Adrenal gland (tissue), 9 donors: ENCODE measurements at regions not wholly inside any gene's neighbourhood (a gene's known extent, or its start where the extent isn't known, plus 50 kb on each side); places are given as distances from the start of the nearest gene placed in this dataset.

Source experiments
- DNase-seq, 7 donors: peaks; one replicate each; pipeline ENCODE4 v3.0.0-alpha.2; 2019 to 2020
- H3K27ac ChIP-seq, 5 donors: fragments of 200-600 bp; sonication (generic) in 4 of 5; 1 replicate in 3 of 5; 2 replicates in 2 of 5; pipeline versions ENCODE4 v1.5.1 to v1.8.0; 2016 to 2020; ENCODE audit warnings: mild to moderate bottlenecking in 1 of 5
- H3K27me3 ChIP-seq: fragments of 200-600 bp; 2 replicates; pipeline ENCODE4 v1.8.0; 2021
- H3K36me3 ChIP-seq, 2 donors: fragments of 200-600 bp; replicated peaks in 1 of 2; 1 replicate in 1 of 2; 2 replicates in 1 of 2; pipeline versions ENCODE4 v1.5.1 to v1.8.0; 2018 to 2022
- H3K4me1 ChIP-seq, 2 donors: fragments of 200-600 bp; replicated peaks in 1 of 2; 1 replicate in 1 of 2; 2 replicates in 1 of 2; pipeline versions ENCODE4 v1.5.1 to v1.8.0; 2018 to 2021
- H3K4me3 ChIP-seq, 4 donors: fragments of 200-600 bp; sonication (generic) in 3 of 4; one replicate each; pipeline ENCODE4 v1.5.1; 2016 to 2018
- H3K9me3 ChIP-seq, 3 donors: fragments of 200-600 bp; sonication (generic) in 1 of 3; replicated peaks in 1 of 3; 1 replicate in 2 of 3; 2 replicates in 1 of 3; pipeline versions ENCODE4 v1.5.1 to v1.8.0; 2016 to 2021
- POLR2A ChIP-seq, 2 donors: fragments of 450-650 bp; IDR thresholded peaks; one replicate each; pipeline ENCODE4 v1.6.1; 2017; ENCODE audit warnings: antibody characterized with exemption in 2 of 2, mild to moderate bottlenecking in 2 of 2, moderate library complexity in 1 of 2
- WGBS, 4 donors: extraction: QIAGEN DNeasy Blood & Tissue Kit in 2 of 4; methylation state at CpG; one replicate each; pipeline versions ENCODE4 v1.1.5 to v1.1.7; 2013 to 2017; 5-methylcytosine and 5-hydroxymethylcytosine counted together
- intact Hi-C, 2 donors: fragments of 100-400 bp; cut with DNase I; formaldehyde crosslinking; loops; one replicate each; pipeline versions ENCODE4 v1.14.1 to v1.15.0; 2022 to 2023
- TF ChIP-seq, protein P1 (sequence below), 6 experiments: fragments of 450-650 bp in 4 of 6; fragments of 200-600 bp in 2 of 6; sonication (generic) in 1 of 6; IDR thresholded peaks; 1 replicate in 5 of 6; 2 replicates in 1 of 6; pipeline versions ENCODE4 v1.5.1 to v1.8.0; 2016 to 2021; ENCODE audit warnings: antibody characterized with exemption in 6 of 6, mild to moderate bottlenecking in 2 of 6, moderate library complexity in 1 of 6
- donor health status: healthy with polysubstance abuse.
- donor health status: Bipolar disorder and iron deficiency.
- donor health status: DM: yes; HTN: yes; CAD: no.
- donor health status: DM: no; HTN: no; CAD: no.
- donor health status: DM: no; HTN: no; CAD: no.

DNA sequence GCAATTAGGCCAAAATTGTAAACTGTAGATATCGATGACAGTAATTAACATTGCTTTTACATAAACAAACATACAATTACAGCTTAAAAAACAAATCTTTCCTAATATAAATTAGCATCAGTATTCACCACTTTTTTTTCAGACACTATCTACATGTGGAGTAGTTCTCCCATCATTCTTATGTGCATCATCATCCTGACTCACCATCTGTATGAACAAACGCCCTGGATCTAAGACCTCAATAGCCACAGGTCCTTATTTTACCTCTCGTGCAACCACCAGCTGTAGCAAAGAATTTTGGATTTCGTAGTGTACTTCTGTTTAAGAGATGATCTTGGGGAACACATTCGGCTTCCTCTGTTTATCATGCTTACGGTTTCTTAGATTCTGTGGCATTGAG, 551.9 kb upstream of the KIRREL3 start:
- no peak overlapping the region for H3K4me3 ChIP-seq
- no peaks in the 10 kb centered on the region for H3K9me3 ChIP-seq
- intact Hi-C loops, result no loop called here
- no peak for TF ChIP-seq POLR2A (IDR thresholded peaks at IDR 0.05)
- TF ChIP-seq, protein P1, sequence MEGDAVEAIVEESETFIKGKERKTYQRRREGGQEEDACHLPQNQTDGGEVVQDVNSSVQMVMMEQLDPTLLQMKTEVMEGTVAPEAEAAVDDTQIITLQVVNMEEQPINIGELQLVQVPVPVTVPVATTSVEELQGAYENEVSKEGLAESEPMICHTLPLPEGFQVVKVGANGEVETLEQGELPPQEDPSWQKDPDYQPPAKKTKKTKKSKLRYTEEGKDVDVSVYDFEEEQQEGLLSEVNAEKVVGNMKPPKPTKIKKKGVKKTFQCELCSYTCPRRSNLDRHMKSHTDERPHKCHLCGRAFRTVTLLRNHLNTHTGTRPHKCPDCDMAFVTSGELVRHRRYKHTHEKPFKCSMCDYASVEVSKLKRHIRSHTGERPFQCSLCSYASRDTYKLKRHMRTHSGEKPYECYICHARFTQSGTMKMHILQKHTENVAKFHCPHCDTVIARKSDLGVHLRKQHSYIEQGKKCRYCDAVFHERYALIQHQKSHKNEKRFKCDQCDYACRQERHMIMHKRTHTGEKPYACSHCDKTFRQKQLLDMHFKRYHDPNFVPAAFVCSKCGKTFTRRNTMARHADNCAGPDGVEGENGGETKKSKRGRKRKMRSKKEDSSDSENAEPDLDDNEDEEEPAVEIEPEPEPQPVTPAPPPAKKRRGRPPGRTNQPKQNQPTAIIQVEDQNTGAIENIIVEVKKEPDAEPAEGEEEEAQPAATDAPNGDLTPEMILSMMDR (IDR thresholded peaks at IDR 0.05), result no peak
- no peak for DNase-seq
- no peaks in the 10 kb centered on the region for H3K36me3 ChIP-seq
- no peak overlapping the region for H3K27ac ChIP-seq
- 71 to 79% (median 77%) methylated on average over 6 of the region's 6 CpGs for WGBS, 4 donors
- no peaks in the 10 kb centered on the region for H3K4me1 ChIP-seq
- no peaks in the 10 kb centered on the region for H3K27me3 ChIP-seq

DNA sequence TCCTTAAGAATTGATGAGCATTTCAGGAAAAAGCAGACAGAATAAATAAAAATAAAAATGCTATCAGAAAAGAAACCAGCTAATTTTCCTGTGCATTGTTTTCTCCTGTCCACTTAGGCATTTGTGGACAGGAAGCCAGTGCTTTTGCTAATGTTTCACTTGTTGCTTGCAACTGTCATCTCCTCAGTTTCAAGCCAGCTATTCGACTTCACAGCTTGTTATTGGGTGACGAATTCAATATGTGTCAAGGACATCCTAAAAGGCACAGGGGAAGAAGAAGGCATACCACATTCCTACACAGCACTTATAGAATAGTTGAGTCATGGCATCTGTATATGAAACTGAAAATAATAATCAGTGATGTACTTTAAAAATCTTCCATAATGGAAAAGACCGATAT, 530.6 kb upstream of the KIRREL3 start:
- Histone ChIP-seq H3K9me3 (no peaks in the 10 kb centered on the region), H3K36me3 (no peaks in the 10 kb centered on the region), H3K27me3 (no peaks in the 10 kb centered on the region), H3K27ac (no peak overlapping the region), H3K4me3 (no peak overlapping the region), H3K4me1 (no peaks in the 10 kb centered on the region)
- intact Hi-C loops, result no loop called here
- TF ChIP-seq, protein P1 (IDR thresholded peaks at IDR 0.05), result no peak
- TF ChIP-seq POLR2A (IDR thresholded peaks at IDR 0.05), result no peak
- 42 to 52% (median 48%) methylated on average over 3 of the region's 3 CpGs for WGBS, 4 donors
- no peak for DNase-seq

DNA sequence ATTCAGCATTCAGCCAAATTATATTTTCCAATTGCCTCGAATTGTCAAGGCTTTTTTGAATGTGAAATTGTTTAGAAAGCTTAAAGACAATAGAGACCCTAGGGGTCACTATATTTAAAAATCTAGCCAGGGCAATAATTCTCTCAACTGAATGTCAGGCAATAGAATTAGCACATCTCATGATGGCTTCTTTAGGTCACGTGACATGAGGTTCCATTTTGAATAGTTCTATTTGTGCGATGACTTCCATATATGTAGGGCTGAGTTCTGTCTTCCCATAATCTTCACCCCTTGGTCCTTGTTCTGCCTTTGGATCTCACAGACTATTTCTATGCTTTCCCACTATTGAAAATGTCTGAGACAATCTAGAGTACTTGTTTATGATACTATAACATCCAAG, 527.7 kb upstream of the KIRREL3 start:
- H3K4me1 ChIP-seq, result no peaks in the 10 kb centered on the region
- WGBS, 4 donors, result 60 to 87% (median 75%) methylated on average over 3 of the region's 3 CpGs
- H3K27ac ChIP-seq, result no peak overlapping the region
- no peak overlapping the region for H3K4me3 ChIP-seq
- H3K27me3 ChIP-seq, result no peaks in the 10 kb centered on the region
- no peaks in the 10 kb centered on the region for H3K36me3 ChIP-seq
- no peaks in the 10 kb centered on the region for H3K9me3 ChIP-seq
- TF ChIP-seq, protein P1 (IDR thresholded peaks at IDR 0.05), result no peak
- no peak for TF ChIP-seq POLR2A (IDR thresholded peaks at IDR 0.05)
- intact Hi-C loops, result no loop called here
- no peak for DNase-seq

DNA sequence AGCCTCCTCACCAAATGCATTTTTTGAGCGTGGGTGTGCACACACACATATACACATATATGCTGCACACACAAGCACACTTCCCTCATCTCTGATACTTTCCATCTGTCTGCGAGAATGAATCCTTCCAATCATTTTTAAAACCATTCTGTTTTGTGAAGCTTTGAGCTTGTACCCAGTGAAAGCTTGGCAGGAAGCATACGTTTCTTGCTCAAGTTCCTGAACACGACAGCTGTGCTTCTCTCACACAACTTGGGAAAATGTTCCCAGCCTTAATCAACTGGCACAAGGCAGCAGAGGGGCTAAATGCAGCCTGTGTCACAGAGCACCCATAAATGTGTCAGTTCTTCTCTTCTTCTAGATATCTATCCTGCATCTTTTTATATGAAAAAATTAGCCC, 524.0 kb upstream of the KIRREL3 start:
- H3K27ac ChIP-seq, result no peak overlapping the region
- H3K4me3 ChIP-seq, result no peak overlapping the region
- WGBS, 4 donors, result 41 to 54% (median 44%) methylated on average over 4 of the region's 4 CpGs
- no peaks in the 10 kb centered on the region for H3K4me1 ChIP-seq
- H3K36me3 ChIP-seq, result no peaks in the 10 kb centered on the region
- DNase-seq, result no peak
- no peak for TF ChIP-seq POLR2A (IDR thresholded peaks at IDR 0.05)
- TF ChIP-seq, protein P1 (IDR thresholded peaks at IDR 0.05), result no peak
- intact Hi-C loops, result no loop called here
- no peaks in the 10 kb centered on the region for H3K27me3 ChIP-seq
- no peaks in the 10 kb centered on the region for H3K9me3 ChIP-seq
